Stomach (tissue), 4 donors: ENCODE measurements at regions not wholly inside any gene's neighbourhood (a gene's known extent, or its start where the extent isn't known, plus 50 kb on each side); places are given as distances from the start of the nearest gene placed in this dataset.

ENCODE experiments used
- EP300 ChIP-seq: sonication (generic); formaldehyde crosslinking; IDR thresholded peaks from one replicate; pipeline ENCODE4 v1.6.1; 2017; ENCODE audit warnings: antibody characterized with exemption
- POLR2A ChIP-seq, 4 donors: fragments of 450-650 bp; IDR thresholded peaks; one replicate each; pipeline ENCODE4 v1.6.1; 2016; ENCODE audit warnings: antibody characterized with exemption in 4 of 4, control low read depth in 2 of 4, mild to moderate bottlenecking in 1 of 4, moderate library complexity in 1 of 4
- POLR2AphosphoS5 ChIP-seq, 3 donors: sonication (generic); formaldehyde crosslinking; IDR thresholded peaks; one replicate each; pipeline ENCODE4 v1.6.1; 2016; ENCODE audit warnings: antibody characterized with exemption in 3 of 3
- TF ChIP-seq, protein P1 (sequence below), 7 experiments: fragments of 450-650 bp in 4 of 7; fragments of 200-600 bp in 3 of 7; sonication (generic) in 3 of 7; IDR thresholded peaks; one replicate each; pipeline ENCODE4 v1.5.1; 2016 to 2019; ENCODE audit warnings: antibody characterized with exemption in 7 of 7, control low read depth in 2 of 7, mild to moderate bottlenecking in 1 of 7

DNA sequence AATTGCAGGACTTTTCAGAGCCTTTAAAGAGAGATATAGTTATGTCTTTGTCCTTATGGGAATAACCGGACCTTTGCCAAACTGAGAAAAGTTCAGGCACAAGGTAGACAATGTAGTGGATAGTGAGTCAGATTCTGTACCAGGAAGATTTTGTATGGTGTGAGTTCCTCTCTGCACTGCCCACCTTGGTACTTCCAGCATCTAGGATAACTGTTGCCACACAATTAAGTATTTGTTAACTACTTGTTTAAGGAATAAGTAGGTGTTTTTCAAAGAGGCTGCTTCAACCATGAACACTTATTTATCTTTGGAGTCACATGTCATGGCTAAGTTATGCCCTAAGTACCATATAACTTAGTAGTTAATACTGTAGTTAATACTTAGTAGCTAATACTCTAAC is 131.8 kb upstream of the DOK5 start:
- TF ChIP-seq POLR2A (IDR thresholded peaks at IDR 0.05), result no peak
- no peak for TF ChIP-seq POLR2AphosphoS5 (IDR thresholded peaks at IDR 0.05)
- TF ChIP-seq, protein P1, sequence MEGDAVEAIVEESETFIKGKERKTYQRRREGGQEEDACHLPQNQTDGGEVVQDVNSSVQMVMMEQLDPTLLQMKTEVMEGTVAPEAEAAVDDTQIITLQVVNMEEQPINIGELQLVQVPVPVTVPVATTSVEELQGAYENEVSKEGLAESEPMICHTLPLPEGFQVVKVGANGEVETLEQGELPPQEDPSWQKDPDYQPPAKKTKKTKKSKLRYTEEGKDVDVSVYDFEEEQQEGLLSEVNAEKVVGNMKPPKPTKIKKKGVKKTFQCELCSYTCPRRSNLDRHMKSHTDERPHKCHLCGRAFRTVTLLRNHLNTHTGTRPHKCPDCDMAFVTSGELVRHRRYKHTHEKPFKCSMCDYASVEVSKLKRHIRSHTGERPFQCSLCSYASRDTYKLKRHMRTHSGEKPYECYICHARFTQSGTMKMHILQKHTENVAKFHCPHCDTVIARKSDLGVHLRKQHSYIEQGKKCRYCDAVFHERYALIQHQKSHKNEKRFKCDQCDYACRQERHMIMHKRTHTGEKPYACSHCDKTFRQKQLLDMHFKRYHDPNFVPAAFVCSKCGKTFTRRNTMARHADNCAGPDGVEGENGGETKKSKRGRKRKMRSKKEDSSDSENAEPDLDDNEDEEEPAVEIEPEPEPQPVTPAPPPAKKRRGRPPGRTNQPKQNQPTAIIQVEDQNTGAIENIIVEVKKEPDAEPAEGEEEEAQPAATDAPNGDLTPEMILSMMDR (IDR thresholded peaks at IDR 0.05), result no peak
- TF ChIP-seq EP300, result no peak
